HG03460 (cell line): ENCODE measurements at regions not wholly inside any gene's neighbourhood (a gene's known extent, or its start where the extent isn't known, plus 50 kb on each side); places are given as distances from the start of the nearest gene placed in this dataset.
"Not testable (repeated sequence)": the region's sequence is repeated elsewhere in the genome, so short reads cannot be mapped to it uniquely, and the experiment has no call there.

Experiments
- ATAC-seq: cut with Tn5 transposase; IDR thresholded peaks from one replicate; pipeline ENCODE4 v1.9.1; 2021; ENCODE audit not compliant: unreplicated experiment

DNA sequence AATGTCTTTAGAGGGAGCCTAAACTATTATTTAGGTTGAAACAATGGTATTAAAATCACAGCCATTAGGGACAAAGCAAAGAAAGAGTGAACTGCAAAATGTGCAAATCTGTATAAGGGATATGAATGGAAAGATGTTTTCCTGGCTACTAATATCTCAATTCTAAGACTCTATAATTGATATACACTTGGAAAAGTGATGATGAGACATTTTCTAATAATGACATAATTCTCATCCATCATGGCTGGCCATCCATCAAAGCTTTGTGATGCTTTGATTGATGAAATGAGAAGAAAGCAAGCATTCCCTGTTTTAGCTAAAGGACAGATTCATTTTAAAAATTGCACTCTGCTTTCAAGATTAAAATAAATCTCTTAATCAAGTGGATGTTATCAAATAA lies 965.5 kb upstream of the IGFBP7 start:
- no peak for ATAC-seq

DNA sequence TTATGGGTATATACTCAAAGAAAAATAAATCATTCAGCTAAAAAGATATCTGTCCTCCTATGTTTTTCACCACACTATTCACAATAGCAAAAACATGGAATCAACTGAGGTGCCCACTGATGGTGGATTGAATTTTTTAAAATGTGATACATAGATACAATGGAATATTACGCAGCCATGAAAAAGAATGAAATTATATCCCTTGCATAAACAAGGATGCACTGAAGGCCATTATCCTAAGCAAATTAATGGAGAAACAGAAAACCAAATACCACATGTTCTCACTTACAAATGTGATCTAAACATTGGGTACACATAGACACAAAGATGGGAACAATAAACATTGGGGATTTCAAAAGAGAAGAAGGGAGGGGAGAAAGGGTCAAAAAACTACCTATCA lies 964.2 kb upstream of the IGFBP7 start:
- no peak for ATAC-seq

- no peak for ATAC-seq
These were observed 960.5 kb upstream of the IGFBP7 start for GRCh38 chr4:58070726-58071125.

DNA sequence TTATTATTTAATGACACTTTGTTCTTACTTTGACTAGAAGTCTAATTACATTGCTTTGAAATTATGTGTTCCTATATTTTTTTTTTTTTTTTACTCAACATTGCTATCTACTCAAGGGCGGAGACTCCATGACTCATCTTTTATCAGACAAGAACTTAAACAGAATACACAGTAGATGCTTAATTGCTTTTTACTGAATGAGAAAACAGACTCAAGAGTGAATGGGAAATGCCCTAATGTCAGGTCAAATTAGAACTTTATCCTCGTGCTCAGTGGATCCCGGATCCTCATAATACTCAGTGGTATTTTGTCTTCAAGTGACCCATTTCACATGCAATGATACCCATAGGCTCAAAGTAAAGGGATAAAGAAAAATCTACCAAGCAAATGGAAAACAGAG lies 954.5 kb upstream of the IGFBP7 start:
- ATAC-seq = no peak

DNA sequence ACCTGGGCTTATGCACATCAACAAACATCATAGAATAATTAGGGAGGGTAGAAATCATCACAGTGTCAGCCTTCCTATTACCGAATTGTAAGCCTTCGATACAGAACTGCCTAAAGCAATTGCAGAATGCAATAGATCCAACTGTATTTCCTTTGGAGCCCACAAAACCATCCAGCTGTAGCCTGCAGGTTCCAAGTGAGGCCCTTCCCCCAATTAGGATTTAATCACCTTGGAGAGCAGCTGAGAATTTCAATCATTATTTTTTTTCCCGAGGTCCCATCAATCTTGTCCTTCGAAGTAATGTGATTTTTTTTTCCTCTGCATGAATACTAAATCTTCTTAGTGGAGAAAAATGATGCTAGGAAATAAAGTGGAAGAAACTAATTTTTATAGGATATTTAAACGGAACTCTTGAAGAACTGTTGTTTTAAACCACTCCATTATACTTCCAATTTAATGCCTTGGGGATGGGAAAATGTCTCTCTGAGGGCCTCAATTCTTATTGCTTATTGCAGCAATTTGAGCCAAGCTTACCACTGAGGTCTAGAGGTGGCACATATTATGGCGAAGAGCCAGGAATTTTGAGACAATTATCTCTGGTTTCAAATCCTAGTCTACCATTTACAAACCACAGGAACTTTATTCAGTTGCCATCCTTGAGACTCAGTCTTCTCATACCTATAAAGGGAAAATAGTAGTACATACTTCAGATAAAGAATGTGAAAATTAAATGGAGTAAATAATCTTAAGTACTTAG lies 953.4 kb upstream of the IGFBP7 start:
- no peak for ATAC-seq

DNA sequence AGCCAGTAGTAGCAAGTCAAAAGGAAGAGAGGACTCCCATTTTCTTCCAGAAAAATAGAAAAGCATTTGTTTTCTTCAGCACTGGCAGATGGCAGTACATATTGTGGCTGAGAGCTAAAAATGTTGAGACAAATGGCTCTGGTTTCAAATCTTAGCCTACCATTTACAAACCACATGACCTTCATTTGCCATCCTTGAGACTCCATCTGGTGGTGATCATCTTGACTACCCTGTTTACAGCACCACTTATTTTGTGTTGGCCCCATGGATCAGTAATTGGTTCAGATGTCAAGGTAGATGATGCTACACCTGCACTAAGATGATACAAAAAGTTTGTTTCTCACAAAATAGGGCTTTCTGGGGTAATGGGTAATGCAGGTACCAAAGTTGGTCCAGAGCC lies 951.8 kb upstream of the IGFBP7 start:
- ATAC-seq = no peak

DNA sequence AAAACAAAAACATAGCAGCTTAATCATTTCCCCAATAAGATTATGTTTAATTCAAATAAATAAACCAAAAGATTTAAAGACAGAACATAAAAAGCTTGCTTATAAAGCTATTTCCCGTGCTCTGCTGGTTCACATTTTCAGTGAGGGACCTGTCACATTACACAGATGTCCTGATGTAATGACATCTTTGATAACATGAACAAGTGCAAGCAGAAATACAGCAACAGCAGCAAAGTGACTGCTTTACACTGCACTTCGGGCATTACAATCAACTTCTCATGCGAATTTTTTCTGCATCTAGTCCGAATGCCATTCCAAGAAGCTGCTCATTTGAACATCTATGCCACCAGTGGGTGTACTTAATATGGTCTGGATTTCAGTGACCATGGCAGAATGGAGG lies 940.3 kb upstream of the IGFBP7 start:
- no peak for ATAC-seq

- no peak for ATAC-seq
These were observed 938.3 kb upstream of the IGFBP7 start for GRCh38 chr4:58048491-58048890.

- ATAC-seq = no peak
These were observed 932.0 kb upstream of the IGFBP7 start for GRCh38 chr4:58042176-58042575.

DNA sequence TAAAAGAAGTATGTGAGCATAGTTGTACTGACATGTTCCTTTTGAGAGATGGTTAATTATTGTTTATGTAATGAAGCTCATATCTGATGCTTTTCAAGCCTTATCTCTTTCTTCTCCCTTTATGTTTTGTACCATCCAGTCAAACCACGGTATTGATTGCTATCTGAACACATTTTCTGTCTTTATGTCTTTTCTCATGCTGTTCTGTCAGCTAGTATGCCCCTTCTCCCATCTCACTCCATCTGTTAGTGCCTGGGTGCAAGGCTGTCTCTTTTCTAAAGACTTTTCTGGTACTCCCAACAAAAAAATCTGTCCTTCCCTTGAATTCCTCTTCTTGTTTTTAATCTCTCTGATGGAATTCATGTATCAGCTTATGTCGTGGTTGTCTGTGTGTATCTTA lies 883.8 kb upstream of the IGFBP7 start:
- ATAC-seq = no peak

DNA sequence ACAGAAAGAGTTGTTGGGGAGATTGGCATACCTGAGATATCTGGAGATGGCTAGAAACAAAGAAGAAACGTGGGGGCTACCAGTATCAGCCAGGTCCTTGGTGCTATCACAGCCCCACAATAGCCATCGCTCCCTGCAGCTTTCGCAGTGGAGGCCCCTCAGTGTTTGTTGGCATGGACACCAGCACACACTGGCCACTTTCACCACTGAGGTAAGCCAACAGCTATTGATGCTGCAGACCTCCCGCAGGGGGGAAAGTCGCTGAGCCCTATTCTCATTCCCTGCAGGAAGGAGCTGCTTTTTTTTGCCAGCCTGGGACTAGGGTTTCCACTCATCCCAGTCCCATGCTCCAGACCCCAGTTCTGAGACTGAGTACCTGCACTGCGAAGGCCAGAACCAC lies 879.2 kb upstream of the IGFBP7 start:
- no peak for ATAC-seq

GRCh38 chr4:57985161-57985560 lies 875.0 kb upstream of the IGFBP7 start:
- no peak for ATAC-seq

GRCh38 chr4:57981123-57981522 lies 870.9 kb upstream of the IGFBP7 start:
- no peak for ATAC-seq

DNA sequence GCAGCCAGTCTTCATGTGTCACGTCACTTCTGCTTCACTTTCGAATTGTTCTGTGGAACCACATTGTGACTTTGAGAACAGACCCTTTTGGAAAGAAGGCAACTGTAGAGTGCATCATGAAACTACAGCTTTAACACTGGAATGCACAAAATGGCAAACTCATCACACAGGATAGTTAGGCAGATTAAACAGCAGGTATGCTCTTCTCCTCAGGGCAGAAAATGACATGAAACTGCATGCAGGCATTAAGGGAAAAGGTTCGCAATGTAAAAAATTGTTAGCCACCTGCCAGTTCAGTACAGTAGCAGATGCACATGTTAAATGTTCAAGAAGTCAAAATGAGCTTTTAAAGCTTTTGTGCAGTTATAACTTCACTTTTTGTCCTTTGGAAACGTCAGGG lies 864.6 kb upstream of the IGFBP7 start:
- no peak for ATAC-seq

DNA sequence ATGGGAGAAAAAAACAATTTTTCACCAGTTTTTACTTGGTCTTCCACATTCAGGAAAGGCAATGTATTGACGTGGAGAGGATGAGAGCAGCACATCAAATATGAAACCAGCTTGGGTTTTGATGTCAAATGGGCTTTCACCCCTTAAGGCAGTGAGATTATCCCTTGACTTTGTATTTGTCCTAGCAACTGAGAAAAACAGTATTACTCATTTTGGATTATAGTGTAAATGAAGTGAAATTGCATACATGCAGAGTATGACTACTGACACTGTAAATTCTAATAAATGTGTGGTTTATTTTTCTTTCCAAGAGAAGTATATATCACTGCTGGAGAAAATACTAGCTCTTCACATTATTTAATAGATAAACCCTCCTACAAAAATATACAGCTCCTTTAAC lies 863.6 kb upstream of the IGFBP7 start:
- no peak for ATAC-seq

GRCh38 chr4:57971261-57971660 lies 861.1 kb upstream of the IGFBP7 start:
- ATAC-seq = no peak

DNA sequence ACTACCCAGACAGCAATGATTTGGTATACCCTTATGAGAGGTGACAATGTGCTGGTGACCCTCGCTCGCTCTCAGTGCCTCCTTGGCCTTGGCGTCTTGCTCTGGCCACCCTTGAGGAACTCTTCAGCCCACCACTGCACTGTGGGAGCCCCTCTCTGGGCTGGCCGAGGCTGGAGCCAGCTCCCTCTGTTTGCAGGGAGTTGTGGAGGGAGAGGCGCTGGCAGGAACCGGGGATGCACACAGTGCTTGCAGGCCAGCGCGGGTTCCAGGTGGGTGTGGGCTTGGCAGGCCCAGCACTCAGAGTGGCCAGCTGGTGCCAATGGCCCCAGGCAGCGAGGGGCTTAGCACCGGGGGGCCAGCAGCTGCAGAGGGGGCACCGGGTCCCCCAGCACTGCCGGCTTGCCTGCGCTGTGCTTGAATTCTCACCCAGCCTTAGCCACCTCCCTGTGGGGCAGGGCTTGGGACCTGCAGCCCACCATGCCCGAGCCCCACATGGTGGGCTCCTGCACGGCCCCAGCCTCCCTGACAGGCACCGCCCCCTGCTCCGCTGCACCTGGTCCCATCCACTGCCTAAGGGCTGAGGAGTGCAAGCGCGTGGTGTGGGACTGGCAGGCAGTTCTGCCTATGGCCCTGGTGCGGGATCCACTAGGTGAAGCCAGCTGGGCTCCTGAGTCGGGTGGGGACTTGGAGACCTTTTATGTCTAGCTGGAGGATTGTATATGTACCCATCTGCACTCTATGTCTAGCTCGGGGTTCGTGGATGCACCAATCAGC lies 857.0 kb upstream of the IGFBP7 start:
- ATAC-seq = no peak

DNA sequence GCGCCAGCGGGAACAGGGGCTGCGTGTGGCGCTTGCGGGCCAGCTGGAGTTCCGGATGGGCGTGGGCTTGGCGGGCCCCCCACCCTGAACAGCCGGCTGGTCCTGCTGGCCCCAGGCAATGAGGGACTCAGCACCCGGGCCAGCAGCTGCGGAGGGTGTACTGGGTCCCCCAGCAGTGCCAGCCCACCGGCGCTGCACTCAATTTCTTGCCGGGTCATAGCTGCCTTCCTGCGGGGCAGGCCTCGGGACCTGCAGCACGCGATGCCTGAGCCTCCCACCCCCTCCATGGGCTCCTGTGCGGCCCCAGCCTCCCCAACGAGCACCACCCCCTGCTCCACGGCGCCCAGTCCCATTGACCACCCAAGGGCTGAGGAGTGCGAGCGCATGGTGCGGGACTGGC lies 855.2 kb upstream of the IGFBP7 start:
- not testable (repeated sequence) for ATAC-seq

- no peak for ATAC-seq
These were observed 835.1 kb upstream of the IGFBP7 start for GRCh38 chr4:57945298-57945697.

DNA sequence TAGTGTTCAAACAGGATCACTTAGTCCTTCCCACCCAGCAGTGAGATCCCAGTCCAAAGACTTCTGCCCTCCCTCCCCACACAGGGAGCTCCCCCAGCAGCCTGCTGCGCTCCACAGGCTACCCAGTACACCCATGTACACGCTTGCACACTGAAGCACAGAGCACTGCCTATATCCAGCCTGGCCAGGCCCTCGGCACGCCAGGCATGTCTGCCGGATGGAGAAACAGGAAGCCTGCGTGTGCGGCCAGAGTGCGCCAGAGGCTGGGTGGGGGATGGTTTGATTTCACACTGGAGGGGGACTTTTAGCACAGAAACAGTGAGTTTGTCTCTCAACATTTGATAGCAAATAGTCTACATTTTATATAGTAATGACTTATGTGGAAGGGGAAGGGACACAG lies 833.5 kb upstream of the IGFBP7 start:
- ATAC-seq = no peak

GRCh38 chr4:57937326-57937725 lies 827.1 kb upstream of the IGFBP7 start:
- not testable (repeated sequence) for ATAC-seq

- ATAC-seq = no peak
These were observed 816.1 kb upstream of the IGFBP7 start for GRCh38 chr4:57926311-57926710.

- no peak for ATAC-seq
These were observed 814.8 kb upstream of the IGFBP7 start for GRCh38 chr4:57924951-57925350.
